ENCODE measurements at regions not wholly inside any gene's neighbourhood (a gene's known extent, or its start where the extent isn't known, plus 50 kb on each side); places are given as distances from the start of the nearest gene placed in this dataset.
"Not testable (repeated sequence)": the region's sequence is repeated elsewhere in the genome, so short reads cannot be mapped to it uniquely, and the experiment has no call there.

DNA sequence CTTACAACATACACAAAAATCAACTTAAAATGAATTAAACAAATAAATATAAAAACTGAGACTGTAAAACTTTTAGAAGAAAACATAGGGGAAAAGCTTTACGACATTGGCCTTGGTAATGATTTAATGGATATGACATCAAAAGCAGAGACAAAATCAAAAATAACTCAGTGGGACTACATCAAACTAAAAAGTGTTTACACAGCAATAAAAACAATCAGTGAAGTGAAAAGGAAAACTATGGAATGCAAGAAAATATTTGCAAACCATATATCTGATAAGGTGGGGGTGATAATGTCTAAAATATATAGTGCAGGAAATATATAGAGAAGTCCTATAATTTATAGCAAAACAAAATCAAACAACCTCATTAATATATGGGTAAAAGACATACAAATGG is 364.4 kb upstream of the INTU start:
- no peak for DNase-seq

DNA sequence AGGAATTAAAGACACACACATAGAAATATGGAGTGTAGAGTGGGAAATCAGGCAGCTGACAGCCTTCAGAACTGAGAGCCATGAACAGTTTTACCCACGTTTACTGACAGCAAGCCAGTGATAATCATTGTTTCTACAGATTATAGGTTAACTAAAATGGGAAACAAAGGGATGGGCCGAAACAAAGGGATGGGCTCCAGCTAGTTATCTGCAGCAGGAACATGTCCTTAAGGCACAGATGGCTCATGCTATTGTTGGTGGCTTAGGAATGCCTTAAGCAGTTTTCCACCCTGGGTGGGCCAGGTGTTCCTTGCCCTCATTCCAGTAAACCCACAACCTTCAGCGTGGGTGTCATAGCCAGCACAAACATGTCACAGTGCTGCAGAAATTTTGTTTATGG is 355.7 kb upstream of the INTU start:
- not testable (repeated sequence) for DNase-seq

DNA sequence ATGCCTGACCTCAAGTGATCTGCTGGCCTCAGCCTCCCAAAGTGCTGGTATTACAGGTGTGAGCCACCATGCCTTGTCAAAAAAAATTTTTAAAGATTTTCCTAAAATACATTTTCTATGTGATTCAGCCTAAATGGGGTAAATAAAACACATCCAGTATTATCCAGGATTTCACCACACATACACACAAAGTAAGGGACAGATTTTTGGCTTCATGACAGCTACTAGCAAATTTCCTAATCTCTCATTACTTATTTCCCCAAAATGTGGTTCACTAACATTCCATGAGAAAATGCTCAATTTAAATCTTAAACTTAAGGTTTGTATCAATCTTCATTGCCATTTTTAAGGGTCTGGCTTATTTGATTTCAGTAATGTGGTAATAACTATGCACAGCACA is 348.5 kb upstream of the INTU start:
- no peak for DNase-seq

DNA sequence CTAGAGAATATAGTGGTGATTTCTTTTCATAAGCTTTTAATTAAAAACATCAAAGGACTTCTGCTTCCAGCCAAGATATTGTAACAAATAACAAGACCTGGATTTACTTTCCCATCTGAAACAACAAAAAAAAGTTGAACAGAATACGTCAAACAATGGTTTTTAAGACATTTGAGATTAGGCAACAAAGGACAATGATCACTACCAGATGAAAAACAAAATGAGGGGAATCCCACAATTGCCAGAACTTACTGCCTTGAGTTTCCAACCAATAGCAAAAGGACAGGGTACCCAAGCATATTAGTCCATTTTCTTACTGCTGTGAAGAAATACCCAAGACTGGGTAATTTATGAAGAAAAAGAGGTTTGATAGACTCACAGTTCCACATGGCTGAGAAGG is 341.4 kb upstream of the INTU start:
- no peak for DNase-seq

DNA sequence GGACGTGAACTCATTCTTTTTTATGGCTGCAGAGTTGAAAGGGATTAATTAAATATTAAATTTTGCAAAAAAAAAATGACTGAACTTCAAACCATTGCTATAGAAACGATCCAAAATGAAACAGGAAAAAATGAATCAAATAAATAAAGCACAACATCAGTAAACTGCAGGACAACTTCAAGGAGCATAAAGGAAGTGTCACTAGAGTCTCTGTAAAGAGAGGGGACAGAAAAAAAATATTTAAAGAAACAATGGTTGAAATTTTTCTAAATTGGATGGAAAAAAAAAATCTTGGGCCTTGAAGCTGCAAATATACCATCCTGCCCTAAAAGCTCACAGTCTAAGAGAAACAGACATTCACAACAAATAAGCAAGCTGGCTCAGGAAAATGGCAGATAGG is 339.3 kb upstream of the INTU start:
- DNase-seq = no peak

- no peak for DNase-seq
Measured at GRCh38 chr4:127304356-127304755, 328.4 kb upstream of the INTU start.

- no peak for DNase-seq
Measured at GRCh38 chr4:127307996-127308395, 324.8 kb upstream of the INTU start.

DNA sequence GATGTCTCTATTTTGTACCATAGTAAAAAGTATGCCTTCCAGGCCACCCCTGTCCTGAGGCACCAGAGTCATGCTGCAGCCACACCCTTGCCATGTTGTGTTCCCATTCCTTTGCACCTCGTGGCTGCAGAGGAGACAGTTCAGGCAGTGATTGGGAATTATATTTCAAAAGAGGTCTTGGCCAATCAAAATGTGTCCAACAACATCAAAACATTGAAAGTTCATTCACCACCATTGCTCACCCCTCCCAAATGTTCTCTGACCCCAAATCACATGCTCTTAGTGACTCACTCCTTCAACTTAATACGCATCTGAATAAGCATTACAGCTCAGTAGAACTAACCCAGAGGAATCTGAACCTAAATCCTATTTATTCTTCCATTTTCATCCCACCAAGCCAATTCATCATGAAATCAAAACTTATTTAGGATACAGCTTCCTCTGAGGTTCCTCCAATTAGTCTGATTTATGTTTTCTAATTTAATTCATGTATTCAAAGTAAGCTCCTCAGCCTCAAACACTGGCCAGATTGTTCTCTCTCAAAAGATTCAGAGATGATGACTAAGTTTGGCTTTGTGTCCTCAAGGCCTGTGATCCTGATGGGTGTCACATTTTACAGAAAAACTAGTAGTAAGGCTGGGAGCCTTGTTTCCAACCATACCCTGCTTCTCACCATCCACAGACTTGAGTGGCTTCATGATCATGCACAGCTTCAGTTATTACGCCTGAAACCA is 323.2 kb upstream of the INTU start:
- no peak for DNase-seq

GRCh38 chr4:127311371-127311770 is 321.4 kb upstream of the INTU start:
- DNase-seq = no peak

DNA sequence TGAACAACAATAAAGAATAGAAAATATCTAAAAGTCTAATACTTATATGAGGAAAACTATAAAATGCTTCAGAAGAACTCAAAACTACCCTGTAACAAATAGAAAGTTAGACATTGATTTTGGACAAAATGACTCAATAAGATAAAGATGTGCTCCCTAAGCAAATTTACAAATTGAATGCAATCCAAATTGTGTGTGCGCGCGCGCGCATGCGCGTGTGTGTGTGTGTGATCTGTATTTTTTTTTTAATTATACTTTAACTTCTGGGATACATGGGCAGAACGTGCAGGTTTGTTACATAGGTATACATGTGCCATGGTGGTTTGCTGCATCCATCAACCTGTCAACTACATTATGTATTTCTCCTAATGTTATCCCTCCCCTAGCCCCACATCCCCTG is 320.8 kb upstream of the INTU start:
- DNase-seq = no peak

- no peak for DNase-seq
Measured at GRCh38 chr4:127313767-127314166, 319.0 kb upstream of the INTU start.

DNA sequence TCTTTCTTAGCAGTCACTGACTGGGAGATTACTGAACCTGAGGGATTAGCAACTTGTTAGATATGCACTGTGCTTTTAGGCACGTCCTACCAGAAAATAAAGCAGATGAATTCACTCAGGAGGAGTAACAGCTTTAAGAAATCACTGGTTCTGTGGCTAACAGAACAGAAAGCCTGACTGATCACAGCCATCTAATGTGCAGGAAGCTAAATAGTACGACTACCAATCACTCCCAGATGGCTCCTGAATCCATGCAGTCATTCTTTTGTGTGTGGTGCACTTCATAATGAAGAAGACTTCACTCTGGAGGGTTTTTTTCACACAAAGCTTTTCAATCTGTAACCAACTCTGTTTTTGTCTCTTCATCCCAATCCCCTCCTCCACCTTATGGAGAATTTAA is 305.3 kb upstream of the INTU start:
- DNase-seq = no peak

- DNase-seq = no peak
Measured at GRCh38 chr4:127335073-127335620, 297.6 kb upstream of the INTU start.

GRCh38 chr4:127335732-127336131 is 297.0 kb upstream of the INTU start:
- DNase-seq = no peak

- not testable (repeated sequence) for DNase-seq
Measured at GRCh38 chr4:127343123-127343522, 289.6 kb upstream of the INTU start.

- DNase-seq = no peak
Measured at GRCh38 chr4:127344071-127344470, 288.7 kb upstream of the INTU start.

DNA sequence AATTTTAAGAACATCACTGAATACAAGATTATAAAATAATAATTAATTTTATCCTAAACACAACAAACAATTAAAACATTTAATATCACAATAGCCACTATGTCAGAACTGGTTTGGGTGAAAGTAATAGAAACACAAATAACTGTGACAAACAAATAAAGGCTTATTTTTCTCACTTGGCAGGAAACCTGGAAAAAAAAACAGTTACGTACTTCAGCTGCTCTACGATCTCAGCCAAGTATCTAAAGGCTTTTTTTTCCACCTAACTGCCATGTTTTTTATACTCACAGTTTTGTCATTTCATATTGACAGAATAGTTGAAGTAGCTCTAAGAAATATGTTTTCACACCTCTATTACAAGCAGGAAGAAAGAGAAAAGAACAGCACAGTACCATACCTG is 284.8 kb upstream of the INTU start:
- DNase-seq = no peak

DNA sequence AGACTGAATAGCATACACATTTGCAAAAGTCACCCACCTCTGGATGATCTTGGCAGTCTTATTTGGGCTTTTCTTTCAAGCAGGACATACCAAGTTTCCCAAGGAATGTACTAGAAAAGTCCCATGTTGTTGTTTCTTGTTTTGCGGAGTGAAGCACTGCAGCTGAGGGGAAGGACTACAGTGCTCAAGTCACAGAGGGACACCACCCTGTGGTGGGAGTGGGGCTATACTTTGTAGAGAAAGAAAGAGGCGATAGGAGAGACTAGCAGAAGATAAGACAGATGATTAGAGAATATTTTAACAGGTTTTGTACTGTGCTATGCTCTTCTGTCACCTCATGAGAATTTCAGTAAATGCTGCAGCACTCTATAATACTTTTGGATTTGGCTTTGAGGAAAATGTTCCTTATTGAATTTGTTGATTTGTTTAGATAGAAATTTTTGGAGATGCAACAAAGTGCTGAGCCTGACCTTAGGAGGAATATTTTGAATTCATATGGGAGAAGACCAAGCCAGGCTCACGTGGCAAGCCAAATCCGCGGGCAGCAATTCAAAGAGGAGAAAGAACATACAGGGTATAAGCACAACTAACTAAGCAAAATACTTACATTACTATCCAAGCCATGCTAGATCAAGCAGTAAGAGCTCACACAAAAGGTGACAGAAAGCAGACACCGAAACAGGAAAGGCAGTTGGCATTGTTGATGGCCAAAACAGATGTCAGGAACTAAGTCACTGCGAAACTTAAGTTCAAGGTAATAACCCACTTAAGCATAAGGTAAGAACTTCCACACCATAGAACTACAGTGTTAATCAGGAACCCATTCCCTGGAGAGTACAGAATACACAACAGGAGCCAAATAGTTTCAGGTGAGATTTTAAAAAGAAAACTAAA is 280.3 kb upstream of the INTU start:
- DNase-seq = no peak

GRCh38 chr4:127355743-127356142 is 277.0 kb upstream of the INTU start:
- no peak for DNase-seq

DNA sequence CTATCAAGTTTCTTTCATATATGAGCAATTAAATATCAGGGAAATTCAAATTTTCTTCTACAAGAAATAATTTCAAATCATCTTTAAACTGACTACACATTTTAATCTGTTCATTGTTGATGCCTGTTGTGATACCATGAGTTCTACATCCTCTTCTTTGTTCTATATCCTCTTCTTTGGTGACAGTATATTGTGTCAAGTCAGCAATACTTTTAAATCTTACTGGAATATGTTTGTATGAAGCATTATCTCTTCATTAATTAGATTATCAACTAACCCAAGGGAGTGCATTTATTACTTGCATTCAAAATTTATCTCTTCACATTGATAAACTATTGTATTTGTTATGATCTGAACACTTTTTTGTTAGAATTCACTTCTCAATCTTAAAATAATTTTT is 275.0 kb upstream of the INTU start:
- DNase-seq = no peak

DNA sequence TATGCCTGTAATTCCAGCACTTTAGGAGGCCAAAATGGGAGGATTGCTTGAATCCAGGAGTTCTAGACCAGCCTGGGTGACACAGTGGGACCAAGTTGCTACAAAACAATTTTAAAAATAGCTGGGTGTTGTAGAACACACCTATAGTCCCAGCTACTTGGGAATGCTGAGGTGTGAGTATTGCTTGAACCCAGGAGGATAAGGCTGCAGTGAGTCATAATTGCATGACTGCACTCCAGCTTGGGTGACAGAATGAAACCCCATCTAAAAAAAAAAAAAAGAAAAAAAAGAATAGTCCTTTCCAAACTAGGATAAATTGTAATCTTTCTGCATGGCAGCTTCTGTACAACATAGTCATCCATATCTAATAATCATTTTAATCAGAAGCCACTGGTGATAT is 270.1 kb upstream of the INTU start:
- DNase-seq = no peak

DNA sequence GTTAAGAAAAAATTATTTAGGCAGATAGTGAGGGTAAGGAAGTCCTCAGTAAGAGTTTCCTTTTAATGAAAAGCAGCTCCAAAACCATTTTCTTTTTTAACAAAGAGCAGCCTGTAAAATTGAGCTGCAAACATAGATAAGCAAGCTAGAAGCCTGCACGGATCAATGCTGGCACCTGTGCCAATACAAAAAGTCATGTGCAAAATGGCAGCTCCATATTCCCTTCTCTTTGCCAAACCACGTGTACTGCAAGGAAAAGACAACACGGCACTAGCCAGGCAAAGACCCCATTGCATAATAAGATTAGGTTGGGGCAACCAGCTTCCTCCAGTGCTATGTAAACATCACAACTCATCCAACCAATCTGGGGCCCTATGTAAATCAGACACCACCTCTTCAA is 268.4 kb upstream of the INTU start:
- no peak for DNase-seq

DNA sequence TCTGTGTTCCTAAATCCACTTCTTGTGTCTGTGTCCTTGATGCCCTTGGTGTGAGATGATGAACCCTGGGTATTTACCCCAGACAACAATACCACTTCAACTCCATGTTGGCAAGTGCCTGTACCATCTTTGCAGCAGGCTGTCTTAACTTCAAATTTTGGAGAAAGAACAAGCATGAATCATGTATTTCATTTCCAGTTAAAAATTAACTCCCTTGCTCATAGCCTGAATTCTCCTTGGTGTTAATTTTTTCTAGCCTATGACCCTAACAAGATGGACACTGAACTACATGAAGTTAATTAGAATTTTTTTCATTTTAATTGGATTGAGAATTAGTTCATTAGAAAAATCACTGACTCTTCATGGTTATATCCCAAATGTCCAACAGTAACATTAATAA is 267.8 kb upstream of the INTU start:
- no peak for DNase-seq

DNA sequence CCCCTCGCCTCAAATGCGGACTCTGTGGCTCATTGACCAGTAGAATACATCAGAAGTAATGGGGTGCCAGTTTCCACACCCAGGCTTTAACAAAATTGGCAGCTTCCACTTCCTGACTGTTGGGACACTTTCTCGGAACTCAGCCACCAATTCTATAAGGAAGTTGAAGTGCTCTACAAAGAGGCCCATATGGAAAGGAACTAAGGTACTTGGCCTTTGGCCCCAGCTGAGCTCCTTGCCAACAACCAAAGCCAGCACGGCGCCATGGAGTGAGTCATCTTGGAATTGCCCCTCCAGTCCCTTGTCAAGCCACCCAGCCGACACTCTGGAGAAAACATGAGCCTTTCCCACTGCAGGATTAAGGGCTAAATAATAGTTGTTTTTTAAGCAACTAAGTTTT is 262.2 kb upstream of the INTU start:
- DNase-seq = no peak

Measured in T-helper 1 cell (primary cell).